K562 (cell line): ENCODE measurements at regions not wholly inside any gene's neighbourhood (a gene's known extent, or its start where the extent isn't known, plus 50 kb on each side); places are given as distances from the start of the nearest gene placed in this dataset.

Source experiments
- ATAC-seq: fragments of 200-7000 bp; cut with Tn5 transposase; 3 replicates; pipeline ENCODE4 v1.9.1; 2020; ENCODE audit warnings: moderate library complexity
- BruUV-seq: library from RNA; stranded (reverse); fragments of 400-500 nt; replicated peaks from 2 replicates; lab custom pipeline; 2021; lab: Mats Ljungman, UMichigan
- CTCF ChIA-PET: fragments of 300-600 bp; formaldehyde crosslinking; extraction: SDS; loops from one replicate; lab custom pipeline; 2021; ENCODE audit warnings: low intra/inter-chr PET ratio; lab: Yijun Ruan, JAX
- POLR2A ChIA-PET: fragments of 300-600, 350-650 bp; sonication (Branson Sonifier 250); formaldehyde crosslinking; extraction: SDS; loops from one replicate; lab custom pipeline; 2021; ENCODE audit warnings: antibody characterized with exemption, inconsistent platforms; lab: Yijun Ruan, JAX
- DNase-seq, 4 experiments: peaks; one replicate each; pipeline versions ENCODE4 v3.0.0 to v3.0.0-alpha.2; 2011 to 2018; ENCODE audit warnings: low spot score in 3 of 4, mixed read lengths in 3 of 4; ENCODE audit errors: extremely low read depth in 1 of 4
- FAIRE-seq: peaks from 2 replicates; lab custom pipeline; 2011; peaks lifted over from hg19 to GRCh38; lab: Jason Lieb, UNC
- H2AFZ ChIP-seq: 2 replicates; pipeline ENCODE4 v1.6.0; 2011; ENCODE audit warnings: low read depth, low read length, control low read depth, inconsistent platforms
- H3K27ac ChIP-seq: fragments of 200-600 bp; 3 replicates; pipeline ENCODE4 v1.8.0; 2011; ENCODE audit warnings: low read depth, mild to moderate bottlenecking, control low read depth, inconsistent platforms, low read length, moderate library complexity, mixed read lengths; ENCODE audit errors: extremely low read depth
- H3K27me3 ChIP-seq, 2 experiments: fragments of 300-600 bp in 1 of 2; 2 replicates in 1 of 2; 3 replicates in 1 of 2; pipeline versions ENCODE4 v1.6.0 to v1.8.0; 2011; ENCODE audit warnings: inconsistent platforms in 2 of 2, low read length in 2 of 2, mild to moderate bottlenecking in 1 of 2, mixed read lengths in 1 of 2, moderate library complexity in 1 of 2; ENCODE audit not compliant: control insufficient read depth in 2 of 2, insufficient read depth in 2 of 2
- H3K36me3 ChIP-seq: fragments of 300-600 bp; 3 replicates; pipeline ENCODE4 v1.8.0; 2011; ENCODE audit warnings: mild to moderate bottlenecking, low read length, inconsistent platforms; ENCODE audit not compliant: control insufficient read depth, insufficient read depth
- H3K4me1 ChIP-seq, 2 experiments: fragments of 200-600 bp in 1 of 2; replicated peaks in 1 of 2; 2 replicates in 1 of 2; 3 replicates in 1 of 2; pipeline versions ENCODE4 v1.5.1 to v1.8.0; 2011; ENCODE audit warnings: inconsistent platforms in 2 of 2, low read length in 2 of 2, mild to moderate bottlenecking in 1 of 2, mixed read lengths in 1 of 2, moderate library complexity in 1 of 2; ENCODE audit not compliant: control insufficient read depth in 2 of 2, insufficient read depth in 2 of 2
- H3K4me2 ChIP-seq: 2 replicates; pipeline ENCODE4 v1.6.1; 2011; ENCODE audit warnings: low read length, control low read depth, inconsistent platforms, mixed read lengths; ENCODE audit not compliant: insufficient read depth
- H3K4me3 ChIP-seq: fragments of 200-600 bp; sonication (generic), shearing (Covaris generic); 2 replicates; pipeline ENCODE4 v1.5.1; 2016; ENCODE audit warnings: control low read depth, inconsistent platforms
- H3K79me2 ChIP-seq: fragments of 200-600 bp; 3 replicates; pipeline ENCODE4 v1.8.0; 2011; ENCODE audit warnings: low read length, inconsistent platforms; ENCODE audit not compliant: control insufficient read depth, insufficient read depth
- H3K9ac ChIP-seq, 2 experiments: 2 replicates each; pipeline versions ENCODE4 v1.6.0 to v1.6.1; 2011; ENCODE audit warnings: low read depth in 2 of 2, low read length in 2 of 2, control low read depth in 1 of 2, inconsistent platforms in 1 of 2, mild to moderate bottlenecking in 1 of 2, mixed read lengths in 1 of 2; ENCODE audit not compliant: insufficient read depth in 1 of 2
- H3K9me1 ChIP-seq: one replicate; pipeline ENCODE4 v1.6.0; 2011; ENCODE audit warnings: inconsistent platforms, mild to moderate bottlenecking, low read length, moderate library complexity; ENCODE audit not compliant: control insufficient read depth, insufficient read depth
- H3K9me3 ChIP-seq: replicated peaks from 2 replicates; pipeline ENCODE4 v1.5.1; 2011; ENCODE audit warnings: low read depth, low read length, inconsistent platforms; ENCODE audit not compliant: control insufficient read depth, insufficient read depth
- H4K20me1 ChIP-seq: replicated peaks from 2 replicates; pipeline ENCODE4 v1.6.1; 2011; ENCODE audit warnings: low read length, inconsistent platforms, mixed read lengths; ENCODE audit not compliant: control insufficient read depth, insufficient read depth
- MBD2 ChIP-seq: sonication (generic); IDR thresholded peaks from 2 replicates; pipeline ENCODE4 v1.6.1; 2016; ENCODE audit warnings: low read depth, borderline replicate concordance
- RBM22 ChIP-seq: fragments of 200-400 bp; formaldehyde crosslinking; IDR thresholded peaks from 2 replicates; pipeline ENCODE4 v1.6.1; 2018; ENCODE audit warnings: low read length, low read depth; ENCODE audit not compliant: poor library complexity, severe bottlenecking
- TEAD1 ChIP-seq, 2 experiments: fragments of 450-650 bp in 1 of 2; sonication (generic) in 1 of 2; formaldehyde crosslinking; IDR thresholded peaks; 2 replicates each; pipeline versions ENCODE4 v1.4.0 to v1.8.0; 2020 to 2022; ENCODE audit warnings: mild to moderate bottlenecking in 2 of 2, missing genetic modification reagents in 1 of 2
- WGBS: fragments of 100-300 bp; shearing (Covaris generic); methylation state at CpG from one replicate; pipeline ENCODE4 v1.1.6; 2016; ENCODE audit warnings: low coverage, mixed read lengths; ENCODE audit not compliant: insufficient coverage; ENCODE audit errors: missing lambda C conversion rate; 5-methylcytosine and 5-hydroxymethylcytosine counted together
- in situ Hi-C: fragments of 300-500 bp; cut with MboI; formaldehyde crosslinking; loops from 4 replicates; pipeline ENCODE4 v1.15.0; 2018; ENCODE audit warnings: inconsistent platforms, mixed read lengths
- intact Hi-C: fragments of 100-400 bp; cut with micrococcal nuclease; formaldehyde crosslinking; loops from 2 replicates; pipeline ENCODE4 v1.14.2; 2022
- TF ChIP-seq, protein P1 (sequence below): sonication (generic); formaldehyde crosslinking; IDR thresholded peaks from 2 replicates; pipeline ENCODE4 v1.8.0; 2023; ENCODE audit warnings: mild to moderate bottlenecking, missing genetic modification reagents
- TF ChIP-seq, protein P2 (sequence below): sonication (generic); formaldehyde crosslinking; IDR thresholded peaks from 2 replicates; pipeline ENCODE4 v1.4.0; 2020; ENCODE audit warnings: mild to moderate bottlenecking, missing genetic modification reagents
- TF ChIP-seq, protein P3 (sequence below): fragments of 250-450 bp; sonication (Bioruptor Pico); IDR thresholded peaks from 2 replicates; pipeline ENCODE4 v1.8.0; 2021; ENCODE audit warnings: moderate library complexity, mild to moderate bottlenecking, inconsistent platforms
- TF ChIP-seq, protein P4 (sequence below): fragments of 450-650 bp; formaldehyde crosslinking; IDR thresholded peaks from 2 replicates; pipeline ENCODE4 v1.4.0; 2020; ENCODE audit warnings: mild to moderate bottlenecking, mixed read lengths
- TF ChIP-seq, protein P5 (sequence below): sonication (generic); formaldehyde crosslinking; IDR thresholded peaks from 2 replicates; pipeline ENCODE4 v1.8.0; 2023; ENCODE audit warnings: missing genetic modification reagents, mild to moderate bottlenecking, borderline replicate concordance

DNA sequence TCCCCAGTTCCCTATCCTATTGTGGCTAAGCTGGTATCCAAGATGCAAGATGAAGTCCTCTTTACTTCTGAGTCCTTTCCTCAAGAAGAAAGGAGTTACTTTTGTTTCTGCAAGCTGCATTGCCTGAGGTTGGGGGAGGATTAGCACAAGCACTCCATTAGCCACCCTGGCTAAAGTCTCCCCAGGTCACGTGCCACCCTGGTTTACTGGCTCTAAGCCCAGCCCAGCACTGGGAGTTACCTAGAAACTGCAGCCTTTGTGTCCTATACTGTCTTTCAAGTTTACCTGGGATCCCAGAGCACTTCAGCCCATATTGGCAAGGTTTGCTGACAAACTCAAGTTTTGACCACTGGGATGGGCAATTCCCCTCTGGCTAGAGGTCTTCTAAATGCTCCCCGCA lies 78.4 kb upstream of the DBX1 start:
- no peaks in the 10 kb centered on the region for H3K27me3 ChIP-seq
- H4K20me1 ChIP-seq = no peaks in the 10 kb centered on the region
- DNase-seq (no peak), ATAC-seq (peak; percentile 64), FAIRE-seq (no peak)
- no TSS peak for BruUV-seq
- no peak overlapping the region for H3K9ac ChIP-seq
- H3K9me1 ChIP-seq = no peaks in the 10 kb centered on the region
- H3K4me1 ChIP-seq = no peaks in the 10 kb centered on the region
- H3K4me2 ChIP-seq = no peak overlapping the region
- H2AFZ ChIP-seq = no peak overlapping the region
- WGBS = 0% methylated on average over 2 of the region's 2 CpGs
- ChIA-PET POLR2A (no interaction called here), CTCF (no interaction called here)
- H3K27ac ChIP-seq = no peak overlapping the region
- no peaks in the 10 kb centered on the region for H3K9me3 ChIP-seq
- no peaks in the 10 kb centered on the region for H3K36me3 ChIP-seq
- in situ Hi-C loops (no loop called here), intact Hi-C loops (no loop called here)
- H3K79me2 ChIP-seq = no peaks in the 10 kb centered on the region
- H3K4me3 ChIP-seq = no peak overlapping the region
- TF ChIP-seq, protein P1, sequence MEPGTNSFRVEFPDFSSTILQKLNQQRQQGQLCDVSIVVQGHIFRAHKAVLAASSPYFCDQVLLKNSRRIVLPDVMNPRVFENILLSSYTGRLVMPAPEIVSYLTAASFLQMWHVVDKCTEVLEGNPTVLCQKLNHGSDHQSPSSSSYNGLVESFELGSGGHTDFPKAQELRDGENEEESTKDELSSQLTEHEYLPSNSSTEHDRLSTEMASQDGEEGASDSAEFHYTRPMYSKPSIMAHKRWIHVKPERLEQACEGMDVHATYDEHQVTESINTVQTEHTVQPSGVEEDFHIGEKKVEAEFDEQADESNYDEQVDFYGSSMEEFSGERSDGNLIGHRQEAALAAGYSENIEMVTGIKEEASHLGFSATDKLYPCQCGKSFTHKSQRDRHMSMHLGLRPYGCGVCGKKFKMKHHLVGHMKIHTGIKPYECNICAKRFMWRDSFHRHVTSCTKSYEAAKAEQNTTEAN (CRISPR knock-in tag) = no peak
- TF ChIP-seq, protein P2, sequence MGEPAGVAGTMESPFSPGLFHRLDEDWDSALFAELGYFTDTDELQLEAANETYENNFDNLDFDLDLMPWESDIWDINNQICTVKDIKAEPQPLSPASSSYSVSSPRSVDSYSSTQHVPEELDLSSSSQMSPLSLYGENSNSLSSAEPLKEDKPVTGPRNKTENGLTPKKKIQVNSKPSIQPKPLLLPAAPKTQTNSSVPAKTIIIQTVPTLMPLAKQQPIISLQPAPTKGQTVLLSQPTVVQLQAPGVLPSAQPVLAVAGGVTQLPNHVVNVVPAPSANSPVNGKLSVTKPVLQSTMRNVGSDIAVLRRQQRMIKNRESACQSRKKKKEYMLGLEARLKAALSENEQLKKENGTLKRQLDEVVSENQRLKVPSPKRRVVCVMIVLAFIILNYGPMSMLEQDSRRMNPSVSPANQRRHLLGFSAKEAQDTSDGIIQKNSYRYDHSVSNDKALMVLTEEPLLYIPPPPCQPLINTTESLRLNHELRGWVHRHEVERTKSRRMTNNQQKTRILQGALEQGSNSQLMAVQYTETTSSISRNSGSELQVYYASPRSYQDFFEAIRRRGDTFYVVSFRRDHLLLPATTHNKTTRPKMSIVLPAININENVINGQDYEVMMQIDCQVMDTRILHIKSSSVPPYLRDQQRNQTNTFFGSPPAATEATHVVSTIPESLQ (CRISPR knock-in tag) = no peak
- TF ChIP-seq, protein P3, sequence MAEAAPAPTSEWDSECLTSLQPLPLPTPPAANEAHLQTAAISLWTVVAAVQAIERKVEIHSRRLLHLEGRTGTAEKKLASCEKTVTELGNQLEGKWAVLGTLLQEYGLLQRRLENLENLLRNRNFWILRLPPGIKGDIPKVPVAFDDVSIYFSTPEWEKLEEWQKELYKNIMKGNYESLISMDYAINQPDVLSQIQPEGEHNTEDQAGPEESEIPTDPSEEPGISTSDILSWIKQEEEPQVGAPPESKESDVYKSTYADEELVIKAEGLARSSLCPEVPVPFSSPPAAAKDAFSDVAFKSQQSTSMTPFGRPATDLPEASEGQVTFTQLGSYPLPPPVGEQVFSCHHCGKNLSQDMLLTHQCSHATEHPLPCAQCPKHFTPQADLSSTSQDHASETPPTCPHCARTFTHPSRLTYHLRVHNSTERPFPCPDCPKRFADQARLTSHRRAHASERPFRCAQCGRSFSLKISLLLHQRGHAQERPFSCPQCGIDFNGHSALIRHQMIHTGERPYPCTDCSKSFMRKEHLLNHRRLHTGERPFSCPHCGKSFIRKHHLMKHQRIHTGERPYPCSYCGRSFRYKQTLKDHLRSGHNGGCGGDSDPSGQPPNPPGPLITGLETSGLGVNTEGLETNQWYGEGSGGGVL (CRISPR knock-in tag) = no peak
- no peak for TF ChIP-seq TEAD1 (CRISPR knock-in tag; IDR thresholded peaks at IDR 0.05)
- TF ChIP-seq RBM22 = no peak
- TF ChIP-seq, protein P4, sequence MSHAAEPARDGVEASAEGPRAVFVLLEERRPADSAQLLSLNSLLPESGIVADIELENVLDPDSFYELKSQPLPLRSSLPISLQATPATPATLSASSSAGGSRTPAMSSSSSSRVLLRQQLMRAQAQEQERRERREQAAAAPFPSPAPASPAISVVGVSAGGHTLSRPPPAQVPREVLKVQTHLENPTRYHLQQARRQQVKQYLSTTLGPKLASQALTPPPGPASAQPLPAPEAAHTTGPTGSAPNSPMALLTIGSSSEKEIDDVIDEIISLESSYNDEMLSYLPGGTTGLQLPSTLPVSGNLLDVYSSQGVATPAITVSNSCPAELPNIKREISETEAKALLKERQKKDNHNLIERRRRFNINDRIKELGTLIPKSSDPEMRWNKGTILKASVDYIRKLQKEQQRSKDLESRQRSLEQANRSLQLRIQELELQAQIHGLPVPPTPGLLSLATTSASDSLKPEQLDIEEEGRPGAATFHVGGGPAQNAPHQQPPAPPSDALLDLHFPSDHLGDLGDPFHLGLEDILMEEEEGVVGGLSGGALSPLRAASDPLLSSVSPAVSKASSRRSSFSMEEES (CRISPR knock-in tag) = peak; percentile 37; the same call in 1 of the 2 replicates
- TF ChIP-seq MBD2 = no peak
- TF ChIP-seq, protein P5, sequence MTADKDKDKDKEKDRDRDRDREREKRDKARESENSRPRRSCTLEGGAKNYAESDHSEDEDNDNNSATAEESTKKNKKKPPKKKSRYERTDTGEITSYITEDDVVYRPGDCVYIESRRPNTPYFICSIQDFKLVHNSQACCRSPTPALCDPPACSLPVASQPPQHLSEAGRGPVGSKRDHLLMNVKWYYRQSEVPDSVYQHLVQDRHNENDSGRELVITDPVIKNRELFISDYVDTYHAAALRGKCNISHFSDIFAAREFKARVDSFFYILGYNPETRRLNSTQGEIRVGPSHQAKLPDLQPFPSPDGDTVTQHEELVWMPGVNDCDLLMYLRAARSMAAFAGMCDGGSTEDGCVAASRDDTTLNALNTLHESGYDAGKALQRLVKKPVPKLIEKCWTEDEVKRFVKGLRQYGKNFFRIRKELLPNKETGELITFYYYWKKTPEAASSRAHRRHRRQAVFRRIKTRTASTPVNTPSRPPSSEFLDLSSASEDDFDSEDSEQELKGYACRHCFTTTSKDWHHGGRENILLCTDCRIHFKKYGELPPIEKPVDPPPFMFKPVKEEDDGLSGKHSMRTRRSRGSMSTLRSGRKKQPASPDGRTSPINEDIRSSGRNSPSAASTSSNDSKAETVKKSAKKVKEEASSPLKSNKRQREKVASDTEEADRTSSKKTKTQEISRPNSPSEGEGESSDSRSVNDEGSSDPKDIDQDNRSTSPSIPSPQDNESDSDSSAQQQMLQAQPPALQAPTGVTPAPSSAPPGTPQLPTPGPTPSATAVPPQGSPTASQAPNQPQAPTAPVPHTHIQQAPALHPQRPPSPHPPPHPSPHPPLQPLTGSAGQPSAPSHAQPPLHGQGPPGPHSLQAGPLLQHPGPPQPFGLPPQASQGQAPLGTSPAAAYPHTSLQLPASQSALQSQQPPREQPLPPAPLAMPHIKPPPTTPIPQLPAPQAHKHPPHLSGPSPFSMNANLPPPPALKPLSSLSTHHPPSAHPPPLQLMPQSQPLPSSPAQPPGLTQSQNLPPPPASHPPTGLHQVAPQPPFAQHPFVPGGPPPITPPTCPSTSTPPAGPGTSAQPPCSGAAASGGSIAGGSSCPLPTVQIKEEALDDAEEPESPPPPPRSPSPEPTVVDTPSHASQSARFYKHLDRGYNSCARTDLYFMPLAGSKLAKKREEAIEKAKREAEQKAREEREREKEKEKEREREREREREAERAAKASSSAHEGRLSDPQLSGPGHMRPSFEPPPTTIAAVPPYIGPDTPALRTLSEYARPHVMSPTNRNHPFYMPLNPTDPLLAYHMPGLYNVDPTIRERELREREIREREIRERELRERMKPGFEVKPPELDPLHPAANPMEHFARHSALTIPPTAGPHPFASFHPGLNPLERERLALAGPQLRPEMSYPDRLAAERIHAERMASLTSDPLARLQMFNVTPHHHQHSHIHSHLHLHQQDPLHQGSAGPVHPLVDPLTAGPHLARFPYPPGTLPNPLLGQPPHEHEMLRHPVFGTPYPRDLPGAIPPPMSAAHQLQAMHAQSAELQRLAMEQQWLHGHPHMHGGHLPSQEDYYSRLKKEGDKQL (CRISPR knock-in tag) = no peak
